GM21515 (cell line): ENCODE measurements at regions not wholly inside any gene's neighbourhood (a gene's known extent, or its start where the extent isn't known, plus 50 kb on each side); places are given as distances from the start of the nearest gene placed in this dataset.
"Not testable (repeated sequence)": the region's sequence is repeated elsewhere in the genome, so short reads cannot be mapped to it uniquely, and the experiment has no call there.

Experiments
- ATAC-seq: cut with Tn5 transposase; IDR thresholded peaks from one replicate; pipeline ENCODE4 v1.9.1; 2021; ENCODE audit not compliant: unreplicated experiment

DNA sequence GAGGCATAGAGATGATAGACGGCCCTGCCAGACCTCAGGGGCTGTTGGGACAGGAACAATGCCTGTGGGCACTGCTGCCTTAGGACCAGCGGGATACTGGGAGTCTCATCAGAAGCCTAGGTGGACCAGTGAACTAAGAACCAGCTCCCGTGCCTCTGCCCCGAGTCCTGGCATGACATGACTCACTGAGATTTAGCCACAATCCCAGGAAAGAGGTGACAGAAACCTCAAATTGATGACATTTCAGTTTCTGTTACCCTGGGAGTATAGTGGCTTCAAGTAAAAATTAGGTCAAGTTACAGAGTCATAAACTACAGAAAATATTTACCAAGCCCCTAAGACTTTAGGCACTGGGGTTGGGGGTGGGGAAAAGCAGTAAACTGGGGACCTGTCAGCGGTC lies 74.6 kb upstream of the GADD45A start:
- ATAC-seq = peak; percentile 6

DNA sequence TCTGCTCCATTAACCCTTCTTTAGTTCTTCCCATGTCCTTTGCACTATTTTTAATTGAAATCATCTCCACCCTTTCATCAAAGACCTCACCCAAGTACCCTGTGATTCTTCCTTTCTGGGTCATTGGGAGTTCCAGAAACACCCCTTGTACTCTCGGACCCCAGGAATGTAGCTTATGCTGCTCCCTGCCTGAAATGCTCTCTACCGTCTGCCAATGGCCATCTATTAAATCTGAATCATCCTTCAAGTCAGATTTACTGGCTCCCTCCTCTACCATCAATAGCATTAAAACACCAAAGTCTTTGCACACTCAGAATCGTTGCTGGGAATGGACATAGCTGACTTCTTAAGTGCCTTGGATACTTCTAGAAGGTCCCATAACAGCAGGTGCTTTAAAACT lies 73.2 kb upstream of the GADD45A start:
- no peak for ATAC-seq

DNA sequence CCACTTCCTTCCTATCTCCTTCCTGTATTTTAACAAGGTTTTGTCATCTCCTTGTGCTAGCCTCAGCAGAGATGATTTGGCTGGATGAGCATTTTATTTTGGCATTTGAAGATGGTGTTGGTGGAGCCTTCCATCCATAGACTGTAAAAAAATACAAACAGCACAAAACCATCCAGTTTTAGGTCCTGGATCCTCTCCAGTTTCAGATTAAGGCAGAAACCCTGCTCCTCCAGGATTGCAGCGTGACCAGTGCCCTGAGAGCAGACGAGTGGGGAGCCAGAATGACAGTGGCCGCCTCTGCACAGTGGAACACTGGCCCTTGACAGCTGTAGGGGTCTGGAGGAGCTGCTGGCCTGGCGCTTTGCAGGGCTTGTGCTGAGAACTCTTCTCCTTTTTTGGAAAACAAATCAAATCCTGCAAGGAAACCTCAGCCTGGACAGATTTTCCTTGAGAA lies 72.2 kb upstream of the GADD45A start:
- no peak for ATAC-seq

DNA sequence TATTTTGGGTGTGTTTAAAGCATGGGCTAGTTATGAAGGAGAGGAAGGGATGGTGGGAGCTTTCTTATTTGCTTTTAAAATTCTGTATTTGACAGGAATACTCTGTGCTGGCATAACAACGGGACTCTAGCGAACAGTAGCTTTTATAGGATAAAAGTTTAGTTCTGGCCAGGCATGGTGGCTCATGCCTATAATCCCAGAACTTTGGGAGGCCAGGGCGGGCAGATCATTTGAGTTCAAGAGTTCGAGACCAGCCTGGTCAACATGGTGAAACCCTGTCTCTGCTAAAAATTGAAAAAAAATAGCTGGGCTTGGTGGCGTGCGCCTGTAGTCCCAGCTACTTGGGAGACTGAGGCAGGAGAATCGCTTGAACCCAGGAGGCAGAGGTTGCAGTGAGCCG lies 71.5 kb upstream of the GADD45A start:
- ATAC-seq = not testable (repeated sequence)

DNA sequence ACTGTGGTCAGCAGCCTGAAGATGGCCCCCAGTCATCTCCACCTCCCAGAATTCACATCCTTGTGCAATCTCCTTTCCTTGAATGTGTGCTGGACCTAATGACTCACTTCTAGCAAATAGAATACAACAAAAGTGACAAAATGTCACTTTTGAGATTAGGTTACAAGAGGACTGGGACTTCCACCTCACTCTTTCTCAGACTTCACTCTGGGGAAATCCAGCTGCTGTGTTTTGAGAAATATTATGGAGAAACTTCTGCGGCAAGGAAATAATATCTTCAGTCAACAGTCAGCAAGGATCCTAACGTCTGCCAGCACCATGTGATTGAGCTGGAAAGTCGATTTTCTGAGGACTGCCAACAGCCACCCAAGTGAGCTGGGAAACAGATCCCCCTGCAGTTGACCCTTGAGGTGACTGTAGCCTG lies 70.5 kb upstream of the GADD45A start:
- no peak for ATAC-seq

DNA sequence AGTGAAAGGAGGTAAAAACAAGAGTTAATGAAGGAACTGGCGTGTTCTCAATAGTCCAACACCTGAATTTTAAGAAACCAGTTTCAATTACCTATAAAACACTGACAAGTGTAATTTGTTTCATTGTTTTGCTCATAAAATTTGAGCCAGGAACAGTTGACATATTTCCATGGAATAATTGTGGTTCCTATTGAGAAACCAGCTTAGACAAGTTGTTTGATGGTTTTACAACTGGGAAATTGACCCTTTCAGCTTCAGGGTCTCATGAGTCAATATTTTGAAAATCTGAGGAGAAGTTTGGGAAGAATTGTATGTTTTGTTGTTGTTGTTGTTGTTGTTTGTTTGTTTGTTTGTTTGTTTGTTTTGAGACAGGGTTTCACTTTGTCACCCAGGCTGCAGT lies 69.1 kb upstream of the GADD45A start:
- no peak for ATAC-seq

DNA sequence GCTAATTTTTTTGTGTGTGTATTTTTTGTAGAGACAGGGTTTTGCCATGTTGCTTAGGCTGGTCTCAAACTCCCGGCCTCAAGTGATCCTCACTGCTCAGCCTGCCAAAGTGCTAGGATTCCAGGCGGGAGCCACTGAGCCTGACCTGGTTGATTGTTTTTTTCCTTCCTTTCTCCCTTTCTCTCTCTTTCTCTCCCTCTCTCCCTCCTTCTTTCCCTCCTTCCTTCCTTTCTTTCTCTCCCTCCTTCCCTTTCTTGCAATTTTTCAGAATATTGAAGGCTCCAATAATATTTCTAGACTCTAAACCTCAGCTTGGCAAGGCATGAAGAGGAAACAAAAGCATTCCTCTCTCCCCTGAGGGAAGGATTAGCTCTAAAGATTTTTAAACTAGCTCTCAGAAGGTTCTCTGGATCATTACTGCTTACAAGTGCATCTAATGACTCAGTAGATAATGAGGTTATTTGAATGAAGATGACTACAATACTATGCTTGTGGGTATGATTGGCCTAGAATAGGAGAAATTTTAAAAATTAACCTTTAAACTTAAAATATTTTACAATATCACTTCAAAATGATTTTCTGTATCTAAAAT lies 68.5 kb upstream of the GADD45A start:
- ATAC-seq = no peak

DNA sequence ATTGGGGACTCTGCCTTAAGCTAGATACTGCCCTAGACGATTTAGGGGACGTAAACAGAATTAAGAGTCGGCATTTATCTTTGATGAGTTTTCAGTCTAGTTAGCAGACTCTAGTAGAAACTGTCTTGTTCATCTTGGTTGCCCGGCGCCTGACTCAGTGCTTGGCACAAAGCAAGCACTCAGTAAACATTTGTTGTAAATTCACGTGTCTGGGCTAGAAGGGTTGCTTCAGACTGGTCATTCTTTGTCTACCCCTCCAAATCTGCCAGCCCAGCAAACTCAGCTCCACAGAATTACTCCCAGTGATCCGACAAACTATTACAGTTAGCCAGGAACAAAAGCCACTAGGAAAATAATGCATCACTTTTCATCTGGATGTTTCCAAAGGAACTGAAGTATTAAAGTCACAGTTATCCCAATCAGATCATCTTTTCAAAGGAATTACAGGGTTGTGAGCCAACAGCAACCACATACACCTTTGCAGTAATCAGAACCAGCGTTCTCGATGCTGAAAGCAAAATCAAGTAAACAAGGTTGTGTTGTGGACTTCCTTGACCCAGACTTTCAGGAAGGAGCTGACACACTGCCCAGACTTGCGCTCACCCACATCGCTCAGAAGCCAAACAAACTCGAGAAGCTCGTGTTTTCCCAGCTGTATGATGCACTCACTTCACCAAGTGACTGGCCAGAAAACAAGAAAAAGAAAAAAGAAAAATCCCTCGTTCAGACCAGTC lies 66.5 kb upstream of the GADD45A start:
- no peak for ATAC-seq

DNA sequence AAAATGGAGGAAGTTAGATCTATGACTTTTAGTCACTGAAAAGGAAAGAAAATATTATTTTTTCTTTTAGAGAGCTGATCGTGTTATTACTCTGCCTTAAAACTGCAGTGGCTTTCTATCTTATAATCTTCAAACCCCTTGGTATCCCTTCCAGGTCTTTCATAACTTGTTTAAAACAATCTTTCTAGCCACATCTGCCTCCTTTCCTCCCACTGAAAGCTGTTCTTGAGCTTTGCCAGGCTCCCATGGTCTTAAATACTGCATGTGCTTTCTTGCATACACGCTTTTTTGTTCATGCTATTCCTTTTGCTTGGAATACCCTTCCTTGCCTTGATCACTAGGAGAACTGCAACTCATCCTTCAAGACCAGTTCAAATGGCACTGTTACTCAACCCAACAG lies 65.9 kb upstream of the GADD45A start:
- no peak for ATAC-seq

DNA sequence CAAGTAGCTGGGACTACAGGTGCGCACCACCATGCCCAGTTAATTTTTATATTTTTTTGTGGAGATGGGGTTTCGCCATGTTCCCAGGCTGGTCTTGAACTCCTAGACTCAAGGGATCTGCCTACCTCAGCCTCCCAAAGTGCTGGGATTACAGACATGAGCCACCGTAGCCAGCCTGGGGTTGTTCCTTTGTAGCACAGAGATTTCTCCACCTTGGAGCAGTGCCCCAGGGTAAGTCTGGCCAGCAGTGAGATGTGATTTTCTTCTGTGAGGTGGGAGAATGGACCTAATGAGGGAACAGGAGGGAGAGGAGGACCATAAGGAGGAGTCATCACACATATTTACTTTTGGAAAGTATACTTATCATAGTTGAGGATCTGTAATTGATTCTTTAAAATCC lies 61.1 kb upstream of the GADD45A start:
- no peak for ATAC-seq

DNA sequence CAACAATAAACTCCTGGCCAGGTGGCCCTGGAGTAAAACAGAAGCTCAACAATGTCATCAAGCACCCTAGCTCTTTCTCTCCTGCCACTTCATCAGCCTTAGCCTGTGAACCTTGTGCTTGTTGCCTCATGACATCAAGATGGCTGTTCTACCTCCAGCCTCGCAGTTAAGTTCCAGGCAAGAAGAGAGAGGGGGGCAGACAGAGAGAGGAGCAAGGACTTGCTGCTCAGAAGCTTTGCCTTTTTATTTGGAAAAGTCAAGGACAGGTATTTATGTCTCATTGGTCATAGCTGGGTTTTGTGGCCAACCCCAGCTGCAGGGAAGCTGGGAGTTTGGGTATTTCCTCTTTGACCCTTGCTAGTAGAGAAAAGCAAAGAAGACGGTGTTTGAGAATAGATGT lies 60.3 kb upstream of the GADD45A start:
- no peak for ATAC-seq

DNA sequence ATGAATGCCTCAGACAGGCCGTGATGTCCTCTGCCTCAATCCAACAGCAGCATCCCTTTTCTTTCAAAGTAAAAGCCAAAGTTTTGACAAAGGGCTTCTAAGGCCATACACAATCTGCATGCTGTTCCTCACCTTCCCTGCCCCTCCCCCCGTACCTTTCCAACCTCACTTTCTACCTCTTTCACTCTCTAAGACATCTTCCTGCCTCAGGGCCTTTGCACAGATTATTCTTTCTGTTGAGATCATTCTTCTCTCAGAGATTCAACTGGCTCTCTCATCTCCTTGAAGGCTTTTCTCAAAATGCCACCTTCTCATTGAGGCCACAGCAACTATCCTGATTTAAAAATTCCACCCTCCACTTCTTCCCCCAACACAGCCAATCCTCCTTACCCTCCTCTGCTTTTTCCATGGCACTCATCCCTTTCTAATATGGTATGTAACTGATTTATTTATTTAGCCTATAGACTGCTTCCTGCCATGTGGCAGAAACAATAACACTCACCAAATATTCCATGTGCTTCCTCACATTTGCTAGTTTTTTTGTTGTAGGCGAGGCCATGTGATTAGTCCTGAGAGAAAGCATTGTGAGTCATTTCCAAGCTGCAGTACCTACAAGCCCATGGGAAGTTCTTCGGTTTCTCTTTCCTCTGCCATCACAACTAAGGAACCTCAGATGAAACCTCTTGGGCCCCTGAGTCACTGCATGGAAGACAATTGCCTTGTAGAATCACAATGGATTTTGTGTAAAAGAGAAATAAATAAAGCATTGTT lies 58.7 kb upstream of the GADD45A start:
- ATAC-seq = no peak

DNA sequence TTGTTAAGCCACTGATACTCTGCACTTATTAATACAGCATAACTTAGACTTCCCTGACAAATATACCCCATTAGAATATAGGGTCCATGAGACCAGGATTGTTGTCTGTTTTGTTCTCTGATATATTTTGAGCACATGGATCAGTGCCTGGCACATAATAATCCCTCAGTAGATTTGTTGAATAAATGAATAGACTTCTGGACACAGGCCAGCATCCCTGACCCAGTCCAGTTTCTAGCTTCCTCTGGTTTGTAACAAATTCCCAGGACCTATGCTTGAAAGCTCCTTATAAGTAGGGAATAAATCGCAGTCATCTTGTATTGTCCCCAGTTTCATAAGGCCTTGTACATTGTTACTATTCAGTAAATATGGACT lies 58.2 kb upstream of the GADD45A start:
- ATAC-seq = no peak

DNA sequence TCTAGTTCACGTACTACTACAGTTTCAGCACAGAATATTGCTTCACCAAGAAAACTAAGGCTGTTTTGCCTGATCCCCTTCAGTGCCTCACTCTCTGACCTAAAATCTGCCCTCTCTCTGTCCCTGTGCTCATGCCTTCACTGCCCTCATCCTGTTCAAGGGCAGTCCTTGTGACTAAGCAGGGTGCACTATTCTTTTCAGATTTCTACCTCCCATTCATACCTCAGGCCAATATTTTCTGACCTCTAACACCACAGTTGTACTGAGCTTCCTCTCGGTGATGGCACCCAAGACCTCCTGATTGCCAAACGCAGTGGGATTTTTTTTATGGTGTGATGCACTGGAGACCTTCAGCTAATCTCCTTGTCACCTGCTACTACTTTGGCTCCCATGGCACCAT lies 57.7 kb upstream of the GADD45A start:
- ATAC-seq = no peak

DNA sequence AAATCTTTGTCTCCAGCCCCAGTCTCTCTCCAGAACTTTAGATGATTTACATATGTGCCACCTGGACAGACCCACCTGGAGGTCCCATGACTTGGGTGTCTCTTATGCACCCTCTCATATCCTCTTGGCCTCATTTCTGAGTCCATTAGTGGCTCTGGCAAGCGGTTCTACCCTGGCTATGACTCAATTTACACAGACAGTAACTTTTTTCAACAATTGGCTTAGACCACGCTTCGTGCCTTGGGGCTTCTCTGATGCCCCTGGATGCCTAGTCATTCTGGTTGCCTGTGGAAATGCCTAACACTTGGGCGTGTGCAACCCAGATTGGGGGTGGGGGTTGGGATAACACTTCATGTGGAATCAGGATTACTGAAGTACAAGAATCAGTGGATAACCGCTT lies 57.1 kb upstream of the GADD45A start:
- no peak for ATAC-seq

DNA sequence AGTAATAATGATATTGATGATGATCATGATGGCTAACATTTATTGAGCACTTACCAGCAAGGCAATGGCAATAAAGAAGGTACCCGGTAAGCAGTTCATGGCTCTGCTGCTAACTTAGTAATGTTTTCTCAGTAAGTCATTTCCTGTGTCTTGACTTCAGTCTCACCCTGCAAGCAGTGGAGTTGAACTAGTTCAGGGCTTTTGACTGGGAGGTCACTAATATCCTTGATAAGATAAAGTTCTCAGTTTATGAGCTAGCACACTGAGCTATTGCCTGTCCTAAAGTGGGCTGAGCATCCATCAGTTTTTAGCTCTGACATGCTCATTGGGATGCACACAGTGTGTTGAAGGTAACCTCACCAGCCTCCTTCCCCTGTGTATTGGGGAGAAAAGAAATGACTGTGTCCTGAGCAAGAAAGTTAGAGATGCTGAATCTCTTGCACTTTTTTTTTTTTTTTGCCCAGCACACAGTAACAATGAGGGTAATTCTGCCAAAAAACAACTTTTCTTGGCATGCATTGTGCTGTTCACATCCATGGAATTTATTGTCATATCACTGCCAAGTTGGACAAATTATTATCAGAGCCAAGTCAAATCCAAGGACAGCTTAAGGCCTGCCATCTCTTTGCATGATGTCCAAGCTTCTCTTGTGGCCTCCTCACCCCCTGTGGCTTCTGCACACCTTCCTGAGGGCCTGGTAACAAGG lies 55.5 kb upstream of the GADD45A start:
- ATAC-seq = no peak

DNA sequence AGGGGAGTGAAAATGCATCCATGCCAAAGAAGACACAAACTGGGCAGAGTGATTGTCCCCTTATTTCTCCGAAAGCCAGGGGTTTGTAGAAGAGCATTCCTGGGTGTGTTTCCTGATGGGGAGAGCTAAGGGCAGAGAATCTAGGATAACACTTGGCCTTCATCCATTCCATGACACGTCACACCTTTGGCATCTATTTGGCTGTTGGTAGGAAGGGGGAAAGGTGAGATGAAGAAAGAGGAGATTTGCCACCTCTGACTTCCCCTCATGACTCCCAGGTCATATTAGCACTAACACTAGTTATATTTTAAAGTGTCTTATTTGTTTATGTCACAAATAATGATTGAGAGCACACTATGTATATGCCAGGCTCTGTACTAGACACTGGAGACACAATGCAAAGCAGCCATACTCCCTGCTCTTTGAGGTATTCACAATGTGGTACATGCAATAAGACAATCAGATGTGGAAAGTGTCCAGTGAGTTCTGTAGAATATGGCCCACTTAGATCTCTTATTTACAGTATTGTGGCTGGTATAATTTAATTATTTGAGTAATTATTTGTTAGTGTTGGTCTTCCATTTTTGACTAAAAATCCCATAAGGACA lies 54.5 kb upstream of the GADD45A start:
- ATAC-seq = no peak

DNA sequence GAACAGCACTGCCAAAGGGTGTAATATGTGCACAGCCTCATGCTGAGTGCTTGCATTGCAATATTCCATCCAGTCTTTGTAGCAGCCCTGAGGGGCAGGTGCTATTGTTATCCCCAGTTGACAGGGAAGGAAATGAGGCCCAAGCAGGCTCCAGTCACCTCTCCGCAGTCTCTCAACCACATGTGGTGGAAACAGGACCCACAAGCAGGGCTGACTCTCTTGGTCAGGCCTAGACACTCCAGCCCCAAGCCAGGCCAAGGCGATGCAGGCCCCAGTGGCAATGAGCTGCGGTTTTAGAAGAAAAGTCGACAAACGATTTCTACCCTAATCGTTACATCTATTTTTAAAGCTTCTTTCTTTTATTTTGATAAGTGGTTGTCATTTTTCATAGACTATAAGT lies 52.6 kb upstream of the GADD45A start:
- ATAC-seq = no peak

DNA sequence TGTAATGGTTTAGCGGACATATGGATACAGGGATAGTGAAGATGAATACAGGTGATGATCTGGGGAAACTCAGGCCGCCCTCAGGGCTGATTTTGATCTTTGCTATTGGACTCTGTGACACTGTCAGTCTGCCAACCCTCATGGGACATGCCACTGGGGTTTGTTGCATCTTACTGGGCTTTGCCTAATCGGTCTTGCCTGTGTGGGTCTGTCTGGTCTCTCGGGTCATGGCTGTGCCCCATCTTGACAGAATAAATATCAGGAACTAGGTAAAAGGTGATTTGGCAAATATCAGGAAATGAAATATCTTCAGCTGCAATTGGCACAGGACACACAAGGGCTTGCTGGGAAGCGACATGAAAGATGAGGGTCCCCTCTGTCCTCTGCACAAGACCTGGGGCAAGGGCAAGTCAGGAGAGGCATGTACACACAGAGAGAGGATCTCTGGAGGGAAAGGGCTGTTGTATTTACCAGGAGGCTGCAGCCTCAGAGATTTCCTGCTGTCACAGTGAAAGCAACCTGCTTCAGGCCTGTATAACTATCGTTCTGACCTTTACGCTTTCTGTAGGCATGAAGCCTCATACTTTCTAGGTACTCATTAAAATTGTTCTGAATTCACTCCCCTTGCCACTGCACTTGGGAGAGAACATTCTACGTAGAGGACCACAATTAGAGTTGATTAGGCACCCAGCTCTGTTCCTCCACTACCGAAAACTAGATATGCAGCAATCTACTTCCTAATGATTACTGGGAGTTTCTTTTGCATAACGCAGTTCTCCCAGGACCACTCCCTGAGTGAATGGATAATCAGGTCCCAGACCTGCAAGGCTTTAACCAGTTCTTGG lies 52.0 kb upstream of the GADD45A start:
- no peak for ATAC-seq

DNA sequence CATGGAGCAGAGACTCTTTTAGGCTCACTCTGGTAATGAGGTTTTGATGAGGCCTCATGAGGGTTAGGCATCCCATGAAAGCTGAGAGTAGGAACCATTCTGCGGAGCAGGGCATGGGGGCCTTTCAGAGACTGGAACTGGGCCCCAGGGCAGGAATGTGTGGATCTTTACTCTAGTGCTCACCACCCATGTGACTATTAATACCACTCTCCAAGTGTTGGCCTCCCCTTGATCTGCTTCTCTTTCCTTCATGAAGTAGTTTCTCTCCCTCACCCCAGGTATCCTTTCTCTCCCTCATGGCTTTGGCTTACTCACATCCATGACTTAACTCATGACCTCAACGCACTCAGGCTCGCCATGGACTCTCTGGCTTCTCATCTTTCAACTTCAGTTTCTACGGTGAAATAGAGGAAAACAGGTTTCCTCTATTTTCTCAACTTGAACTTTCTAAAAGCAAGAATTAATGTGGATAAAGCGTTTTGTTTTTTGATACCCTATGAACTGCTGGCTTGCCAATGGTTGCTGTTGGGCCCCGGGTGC lies 50.5 kb upstream of the GADD45A start:
- ATAC-seq = no peak
